ENCODE measurements at regions not wholly inside any gene's neighbourhood (a gene's known extent, or its start where the extent isn't known, plus 50 kb on each side); places are given as distances from the start of the nearest gene placed in this dataset.
A peak's percentile ranks its signal among the peaks of the same experiment; 100 is the strongest.

- H3K9me3 ChIP-seq (replicated peaks; ENCODE audit: control insufficient read depth, low read depth, low read length) = no peaks in the 10 kb centered on the region
- H3K27me3 ChIP-seq (ENCODE audit: control insufficient read depth, insufficient read depth, low read length) = no peaks in the 10 kb centered on the region
- H3K27ac ChIP-seq (ENCODE audit: low read length) = no peak overlapping the region
- H3K4me1 ChIP-seq (ENCODE audit: control insufficient read depth, insufficient read depth, low read length) = peaks cover 2% of the 10 kb centered on the region
- no peaks in the 10 kb centered on the region for H3K36me3 ChIP-seq (ENCODE audit: control insufficient read depth, insufficient read depth, low read length)
- 92% methylated on average over 3 of the region's 3 CpGs for WGBS (ENCODE audit: insufficient coverage)
- no peak overlapping the region for H3K4me3 ChIP-seq (ENCODE audit: low read length)
- DNase-seq = no peak
Measured at GRCh38 chr3:56860939-56861338, 59.2 kb upstream of the ARHGEF3 start.

DNA sequence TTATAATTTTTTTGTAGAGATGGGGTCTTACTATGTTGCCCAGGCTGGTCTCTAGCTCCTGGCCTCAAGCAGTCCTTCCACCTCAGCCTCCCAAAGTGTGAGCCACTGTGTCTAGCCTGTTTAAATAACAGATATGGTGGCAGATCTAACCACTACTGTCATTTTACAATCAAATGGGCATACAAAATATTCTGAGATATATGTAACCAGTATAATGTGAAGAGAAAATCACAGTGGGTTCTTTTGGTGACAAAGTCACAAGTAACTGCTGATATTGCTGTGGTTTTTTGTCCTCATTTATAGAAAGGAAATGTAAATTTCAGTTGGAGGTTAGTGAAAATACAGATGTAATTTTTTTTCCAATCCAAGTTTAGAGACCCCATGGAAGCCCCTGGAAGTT is 58.6 kb upstream of the ARHGEF3 start:
- no peaks in the 10 kb centered on the region for H3K36me3 ChIP-seq (ENCODE audit: control insufficient read depth, insufficient read depth, low read length)
- H3K4me1 ChIP-seq (ENCODE audit: control insufficient read depth, insufficient read depth, low read length) = peaks cover 2% of the 10 kb centered on the region
- no peak for DNase-seq
- H3K4me3 ChIP-seq (ENCODE audit: low read length) = no peak overlapping the region
- H3K27ac ChIP-seq (ENCODE audit: low read length) = no peak overlapping the region
- H3K27me3 ChIP-seq (ENCODE audit: control insufficient read depth, insufficient read depth, low read length) = no peaks in the 10 kb centered on the region
- H3K9me3 ChIP-seq (replicated peaks; ENCODE audit: control insufficient read depth, low read depth, low read length) = no peaks in the 10 kb centered on the region

GRCh38 chr3:56858331-56858730 is 56.6 kb upstream of the ARHGEF3 start:
- Histone ChIP-seq H3K27ac (ENCODE audit: low read length) (no peak overlapping the region), H3K27me3 (ENCODE audit: control insufficient read depth, insufficient read depth, low read length) (no peaks in the 10 kb centered on the region), H3K36me3 (ENCODE audit: control insufficient read depth, insufficient read depth, low read length) (peaks cover 3% of the 10 kb centered on the region), H3K4me1 (ENCODE audit: control insufficient read depth, insufficient read depth, low read length) (peaks cover 2% of the 10 kb centered on the region), H3K4me3 (ENCODE audit: low read length) (no peak overlapping the region), H3K9me3 (replicated peaks; ENCODE audit: control insufficient read depth, low read depth, low read length) (no peaks in the 10 kb centered on the region)
- WGBS (ENCODE audit: insufficient coverage) = 27% methylated on average over 1 of the region's 1 CpG
- no peak for DNase-seq

DNA sequence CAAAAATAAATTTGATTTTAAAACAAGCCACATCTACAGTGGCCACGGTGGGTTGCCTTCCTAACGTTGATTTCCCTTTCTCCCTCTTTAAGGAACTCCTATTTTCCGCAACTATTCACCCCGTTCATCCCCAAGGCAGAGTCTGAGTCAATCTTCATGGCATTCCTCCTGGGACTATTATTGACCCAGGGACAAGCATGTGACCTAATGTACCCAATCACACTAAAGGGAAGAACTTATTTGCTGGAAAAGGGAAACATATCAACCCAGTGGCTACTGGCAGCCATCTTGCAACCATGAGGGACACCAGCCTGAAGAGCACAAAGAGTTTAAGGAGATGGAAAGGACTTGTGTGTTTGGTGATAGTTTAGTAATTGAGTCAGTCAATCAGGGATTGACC is 55.4 kb upstream of the ARHGEF3 start:
- Histone ChIP-seq H3K27me3 (ENCODE audit: control insufficient read depth, insufficient read depth, low read length) (no peaks in the 10 kb centered on the region), H3K27ac (ENCODE audit: low read length) (no peak overlapping the region), H3K36me3 (ENCODE audit: control insufficient read depth, insufficient read depth, low read length) (peaks cover 3% of the 10 kb centered on the region), H3K9me3 (replicated peaks; ENCODE audit: control insufficient read depth, low read depth, low read length) (no peaks in the 10 kb centered on the region), H3K4me3 (ENCODE audit: low read length) (no peak overlapping the region), H3K4me1 (ENCODE audit: control insufficient read depth, insufficient read depth, low read length) (peaks cover 2% of the 10 kb centered on the region)
- no peak for DNase-seq
- 80% methylated on average over 4 of the region's 4 CpGs for WGBS (ENCODE audit: insufficient coverage)

DNA sequence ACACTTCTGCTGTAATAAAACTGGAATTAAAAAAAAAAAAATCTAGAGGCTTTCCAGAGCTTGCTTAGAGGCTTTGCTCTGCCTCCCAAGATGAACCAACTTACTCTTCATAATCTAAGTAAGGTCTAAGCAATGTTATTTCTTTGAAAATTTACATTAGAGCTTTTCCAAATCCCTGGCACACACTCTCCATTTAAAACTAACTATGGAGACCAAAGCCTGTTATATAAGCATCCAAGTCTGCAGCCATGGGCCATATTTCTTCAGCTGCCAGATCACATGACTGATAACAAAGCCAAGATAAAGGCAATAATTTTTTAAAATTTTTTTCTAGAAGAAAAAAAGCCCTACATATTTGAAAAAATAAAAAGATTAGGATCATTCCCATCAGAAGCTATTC is 55.0 kb upstream of the ARHGEF3 start:
- H3K36me3 ChIP-seq (ENCODE audit: control insufficient read depth, insufficient read depth, low read length) = peaks cover 3% of the 10 kb centered on the region
- no peak overlapping the region for H3K4me3 ChIP-seq (ENCODE audit: low read length)
- DNase-seq = peak; percentile 45
- peaks cover 2% of the 10 kb centered on the region for H3K4me1 ChIP-seq (ENCODE audit: control insufficient read depth, insufficient read depth, low read length)
- no peaks in the 10 kb centered on the region for H3K9me3 ChIP-seq (replicated peaks; ENCODE audit: control insufficient read depth, low read depth, low read length)
- H3K27ac ChIP-seq (ENCODE audit: low read length) = no peak overlapping the region
- no peaks in the 10 kb centered on the region for H3K27me3 ChIP-seq (ENCODE audit: control insufficient read depth, insufficient read depth, low read length)

- Histone ChIP-seq H3K27ac (ENCODE audit: low read length) (no peak overlapping the region), H3K36me3 (ENCODE audit: control insufficient read depth, insufficient read depth, low read length) (peaks cover 3% of the 10 kb centered on the region), H3K4me1 (ENCODE audit: control insufficient read depth, insufficient read depth, low read length) (peaks cover 2% of the 10 kb centered on the region), H3K27me3 (ENCODE audit: control insufficient read depth, insufficient read depth, low read length) (no peaks in the 10 kb centered on the region), H3K4me3 (ENCODE audit: low read length) (no peak overlapping the region), H3K9me3 (replicated peaks; ENCODE audit: control insufficient read depth, low read depth, low read length) (no peaks in the 10 kb centered on the region)
- peak; percentile 32 for DNase-seq
- 100% methylated on average over 2 of the region's 9 CpGs for WGBS (ENCODE audit: insufficient coverage)
Measured at GRCh38 chr3:56855856-56856512, 54.2 kb upstream of the ARHGEF3 start.

- no peaks in the 10 kb centered on the region for H3K4me1 ChIP-seq (ENCODE audit: control insufficient read depth, insufficient read depth, low read length)
- H3K36me3 ChIP-seq (ENCODE audit: control insufficient read depth, insufficient read depth, low read length) = peaks cover 3% of the 10 kb centered on the region
- H3K9me3 ChIP-seq (replicated peaks; ENCODE audit: control insufficient read depth, low read depth, low read length) = no peaks in the 10 kb centered on the region
- WGBS (ENCODE audit: insufficient coverage) = 100% methylated on average over 3 of the region's 5 CpGs
- DNase-seq = no peak
- H3K27ac ChIP-seq (ENCODE audit: low read length) = no peak overlapping the region
- H3K27me3 ChIP-seq (ENCODE audit: control insufficient read depth, insufficient read depth, low read length) = no peaks in the 10 kb centered on the region
- H3K4me3 ChIP-seq (ENCODE audit: low read length) = no peak overlapping the region
Measured at GRCh38 chr3:56854856-56855611, 53.3 kb upstream of the ARHGEF3 start.

- Histone ChIP-seq H3K36me3 (ENCODE audit: control insufficient read depth, insufficient read depth, low read length) (peaks cover 3% of the 10 kb centered on the region), H3K27me3 (ENCODE audit: control insufficient read depth, insufficient read depth, low read length) (no peaks in the 10 kb centered on the region), H3K9me3 (replicated peaks; ENCODE audit: control insufficient read depth, low read depth, low read length) (no peaks in the 10 kb centered on the region), H3K4me3 (ENCODE audit: low read length) (no peak overlapping the region), H3K4me1 (ENCODE audit: control insufficient read depth, insufficient read depth, low read length) (peaks cover 4% of the 10 kb centered on the region), H3K27ac (ENCODE audit: low read length) (no peak overlapping the region)
- no peak for DNase-seq
- WGBS (ENCODE audit: insufficient coverage) = 100% methylated on average over 2 of the region's 9 CpGs
Measured at GRCh38 chr3:56851966-56852884, 50.5 kb upstream of the ARHGEF3 start.
